Keratinocyte (primary cell): ENCODE measurements at regions not wholly inside any gene's neighbourhood (a gene's known extent, or its start where the extent isn't known, plus 50 kb on each side); places are given as distances from the start of the nearest gene placed in this dataset.

ENCODE experiments used
- EZH2 ChIP-seq: IDR thresholded peaks from one replicate; pipeline ENCODE4 v1.6.1; 2012; ENCODE audit warnings: inconsistent platforms, mild to moderate bottlenecking, low read length, moderate library complexity
- TF ChIP-seq, protein P1 (sequence below), 3 experiments: IDR thresholded peaks in 1 of 3; conservative IDR thresholded peaks in 1 of 3; optimal IDR thresholded peaks in 1 of 3; 2 replicates in 2 of 3; 3 replicates in 1 of 3; pipeline versions ENCODE3 to v1.5.1; 2011; ENCODE audit warnings: low read length in 3 of 3, mild to moderate bottlenecking in 3 of 3, moderate library complexity in 2 of 3, control low read depth in 1 of 3, inconsistent platforms in 1 of 3; ENCODE audit not compliant: insufficient read depth in 2 of 3; ENCODE audit errors: extremely low read depth in 1 of 3

DNA sequence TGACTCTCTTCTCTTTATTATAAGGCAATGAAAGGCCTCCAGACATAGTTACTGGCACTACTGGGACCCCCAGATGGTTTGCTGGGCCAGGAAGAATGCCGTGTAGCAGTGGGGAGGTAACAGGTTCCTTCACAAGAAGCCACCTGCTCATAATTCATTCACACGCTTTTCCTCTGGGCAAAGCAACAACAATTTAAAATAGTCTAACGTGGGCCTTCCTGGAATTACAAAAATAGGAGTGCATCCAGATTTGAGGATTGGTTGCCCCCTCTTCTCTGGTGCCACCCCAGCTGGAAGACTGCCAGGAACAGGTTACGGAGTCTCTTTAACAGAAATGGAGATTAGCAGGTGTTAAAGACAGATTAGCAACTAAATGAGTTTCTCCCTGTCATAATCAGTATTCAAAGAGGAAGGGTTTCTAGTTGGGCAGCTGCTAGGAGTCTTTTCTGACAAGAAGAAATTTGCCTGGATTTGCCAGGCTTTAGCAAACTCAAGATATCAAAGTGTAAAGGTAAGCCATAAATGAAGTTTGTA is 409.6 kb downstream of the NPIPA8 start:
- TF ChIP-seq, protein P1, sequence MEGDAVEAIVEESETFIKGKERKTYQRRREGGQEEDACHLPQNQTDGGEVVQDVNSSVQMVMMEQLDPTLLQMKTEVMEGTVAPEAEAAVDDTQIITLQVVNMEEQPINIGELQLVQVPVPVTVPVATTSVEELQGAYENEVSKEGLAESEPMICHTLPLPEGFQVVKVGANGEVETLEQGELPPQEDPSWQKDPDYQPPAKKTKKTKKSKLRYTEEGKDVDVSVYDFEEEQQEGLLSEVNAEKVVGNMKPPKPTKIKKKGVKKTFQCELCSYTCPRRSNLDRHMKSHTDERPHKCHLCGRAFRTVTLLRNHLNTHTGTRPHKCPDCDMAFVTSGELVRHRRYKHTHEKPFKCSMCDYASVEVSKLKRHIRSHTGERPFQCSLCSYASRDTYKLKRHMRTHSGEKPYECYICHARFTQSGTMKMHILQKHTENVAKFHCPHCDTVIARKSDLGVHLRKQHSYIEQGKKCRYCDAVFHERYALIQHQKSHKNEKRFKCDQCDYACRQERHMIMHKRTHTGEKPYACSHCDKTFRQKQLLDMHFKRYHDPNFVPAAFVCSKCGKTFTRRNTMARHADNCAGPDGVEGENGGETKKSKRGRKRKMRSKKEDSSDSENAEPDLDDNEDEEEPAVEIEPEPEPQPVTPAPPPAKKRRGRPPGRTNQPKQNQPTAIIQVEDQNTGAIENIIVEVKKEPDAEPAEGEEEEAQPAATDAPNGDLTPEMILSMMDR (optimal IDR thresholded peaks at IDR 0.05 in 1 of 3, IDR thresholded peaks at IDR 0.05 in 1 of 3, conservative IDR thresholded peaks at IDR 0.05 in 1 of 3; ENCODE audit: extremely low read depth in 1 of 3, insufficient read depth in 2 of 3, low read length in 3 of 3) = no peak
- no peak for TF ChIP-seq EZH2
